Activated CD4-positive, alpha-beta T cell treated with anti-CD3 and anti-CD28 coated beads, Interleukin-2, amount 50 U/mL, for 1 hour (primary cell): ENCODE measurements at regions not wholly inside any gene's neighbourhood (a gene's known extent, or its start where the extent isn't known, plus 50 kb on each side); places are given as distances from the start of the nearest gene placed in this dataset.

Source experiments
- DNase-seq: peaks from one replicate; pipeline ENCODE4 v3.0.0-alpha.2; 2020

GRCh38 chr10:125333209-125333591, 172.8 kb upstream of the CTBP2 start:
- no peak for DNase-seq

DNA sequence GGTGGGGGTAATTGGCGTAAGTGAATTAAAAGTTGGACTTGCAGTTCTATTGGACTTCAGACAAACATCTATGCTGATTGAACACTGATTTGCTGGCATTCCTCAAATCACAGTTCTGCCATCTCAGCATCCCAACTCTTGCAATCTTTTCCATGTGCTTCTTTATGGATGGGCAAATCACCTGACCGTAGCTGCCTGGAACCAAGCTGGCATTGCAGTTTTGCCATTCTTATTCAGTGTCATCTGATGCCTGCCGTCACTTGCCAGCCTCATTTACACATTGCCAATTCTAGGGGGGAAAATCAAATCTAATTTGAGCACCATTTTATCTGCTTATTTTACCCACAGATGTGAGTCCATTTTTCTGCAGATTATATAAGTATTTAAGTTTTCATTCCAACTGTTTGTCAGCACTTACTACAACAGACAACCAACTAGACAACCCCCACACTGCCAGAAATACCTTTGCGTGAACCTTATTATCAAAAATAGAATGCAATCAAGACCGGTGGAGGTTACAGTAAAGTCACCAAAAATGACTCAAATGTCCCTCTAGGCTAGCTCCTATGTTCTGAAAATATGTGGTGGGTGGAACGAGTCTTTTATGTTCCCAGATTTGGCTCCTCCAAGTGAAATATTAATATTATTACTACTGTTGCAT, 172.3 kb upstream of the CTBP2 start:
- DNase-seq = no peak

DNA sequence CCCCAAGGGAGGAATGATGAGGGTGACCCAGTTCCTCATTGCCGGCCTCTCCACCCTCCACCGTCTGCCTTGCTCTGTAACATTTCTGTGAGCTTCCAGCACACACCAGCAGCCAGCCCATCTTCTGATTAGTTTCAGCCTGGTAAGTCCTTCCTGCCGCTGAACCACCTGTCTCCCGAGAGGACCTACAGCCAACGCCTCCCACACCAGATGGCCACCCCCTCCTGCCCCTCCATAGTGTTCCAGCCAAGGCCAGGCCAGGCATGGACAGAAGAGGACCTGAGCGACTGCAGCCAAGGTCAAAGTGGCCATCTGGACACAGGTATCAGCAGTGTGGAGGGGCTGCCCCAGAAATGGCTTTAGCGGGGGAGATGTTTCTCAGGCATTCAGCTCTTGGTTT, 170.7 kb upstream of the CTBP2 start:
- DNase-seq = no peak

DNA sequence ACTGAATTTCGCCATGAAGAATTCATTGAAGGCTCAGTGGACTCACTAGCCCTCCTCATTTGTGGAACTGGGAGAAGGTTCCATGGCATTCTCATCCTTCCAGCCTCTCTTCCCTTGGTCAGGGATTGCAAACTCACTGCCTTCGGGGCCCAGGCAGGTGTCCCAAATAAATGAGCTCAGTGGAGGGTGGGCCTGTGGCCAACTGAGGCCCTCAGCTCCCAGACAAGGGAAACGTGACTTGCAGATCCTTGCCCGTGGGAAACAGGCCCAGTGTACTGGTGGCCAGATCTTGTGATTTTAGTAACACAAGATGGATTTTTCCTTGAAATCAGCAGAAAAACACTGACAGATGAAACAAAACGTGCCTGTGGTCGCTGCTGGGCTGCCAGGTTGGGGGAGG, 168.7 kb upstream of the CTBP2 start:
- no peak for DNase-seq

- DNase-seq = no peak
Measured at GRCh38 chr10:125325326-125325725, 165.0 kb upstream of the CTBP2 start.

- no peak for DNase-seq
Measured at GRCh38 chr10:125316436-125316835, 156.1 kb upstream of the CTBP2 start.

DNA sequence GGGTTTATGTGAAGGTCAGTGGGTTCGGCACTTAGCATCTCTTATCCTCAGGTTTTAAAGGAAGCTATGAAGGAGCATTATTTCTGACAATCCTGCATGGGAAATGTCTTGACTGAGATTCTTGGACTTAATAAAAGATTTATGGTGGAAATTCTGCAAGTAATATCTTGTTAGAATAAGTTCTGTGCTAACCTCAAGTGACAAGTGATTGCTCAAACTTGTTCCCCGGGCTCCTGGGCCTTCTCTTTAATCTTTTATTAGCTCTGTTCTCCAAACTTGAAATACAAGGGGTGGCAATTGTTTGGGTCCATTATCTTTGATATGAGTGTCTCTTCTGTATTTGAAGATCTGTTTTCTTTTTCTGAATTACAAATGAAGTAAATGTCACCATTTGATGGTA, 140.6 kb upstream of the CTBP2 start:
- no peak for DNase-seq

DNA sequence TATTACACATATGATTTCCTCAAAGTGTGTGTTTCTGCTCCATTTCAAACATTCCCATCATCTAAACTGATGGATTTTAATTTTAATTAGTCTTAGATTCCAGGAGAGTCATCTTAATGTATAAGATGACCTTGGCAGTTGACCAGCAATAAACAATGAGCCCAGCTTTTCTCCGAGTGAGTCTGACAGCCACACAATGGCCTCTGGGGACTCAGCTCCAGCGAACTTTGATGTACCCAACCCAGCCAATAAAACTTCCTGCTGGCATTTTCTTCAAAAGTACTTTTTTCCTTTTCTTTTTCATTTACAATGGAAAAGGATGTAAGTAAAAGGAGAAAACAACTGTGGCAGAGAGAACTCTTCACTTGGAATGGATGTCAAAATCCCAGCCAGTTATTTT, 139.1 kb upstream of the CTBP2 start:
- no peak for DNase-seq

- DNase-seq = no peak
Measured at GRCh38 chr10:125296598-125296997, 136.2 kb upstream of the CTBP2 start.

- DNase-seq = no peak
Measured at GRCh38 chr10:125294109-125294508, 133.7 kb upstream of the CTBP2 start.

GRCh38 chr10:125291836-125292235, 131.5 kb upstream of the CTBP2 start:
- DNase-seq = no peak

GRCh38 chr10:125289461-125289860, 129.1 kb upstream of the CTBP2 start:
- no peak for DNase-seq

GRCh38 chr10:125284875-125285597, 124.7 kb upstream of the CTBP2 start:
- no peak for DNase-seq

DNA sequence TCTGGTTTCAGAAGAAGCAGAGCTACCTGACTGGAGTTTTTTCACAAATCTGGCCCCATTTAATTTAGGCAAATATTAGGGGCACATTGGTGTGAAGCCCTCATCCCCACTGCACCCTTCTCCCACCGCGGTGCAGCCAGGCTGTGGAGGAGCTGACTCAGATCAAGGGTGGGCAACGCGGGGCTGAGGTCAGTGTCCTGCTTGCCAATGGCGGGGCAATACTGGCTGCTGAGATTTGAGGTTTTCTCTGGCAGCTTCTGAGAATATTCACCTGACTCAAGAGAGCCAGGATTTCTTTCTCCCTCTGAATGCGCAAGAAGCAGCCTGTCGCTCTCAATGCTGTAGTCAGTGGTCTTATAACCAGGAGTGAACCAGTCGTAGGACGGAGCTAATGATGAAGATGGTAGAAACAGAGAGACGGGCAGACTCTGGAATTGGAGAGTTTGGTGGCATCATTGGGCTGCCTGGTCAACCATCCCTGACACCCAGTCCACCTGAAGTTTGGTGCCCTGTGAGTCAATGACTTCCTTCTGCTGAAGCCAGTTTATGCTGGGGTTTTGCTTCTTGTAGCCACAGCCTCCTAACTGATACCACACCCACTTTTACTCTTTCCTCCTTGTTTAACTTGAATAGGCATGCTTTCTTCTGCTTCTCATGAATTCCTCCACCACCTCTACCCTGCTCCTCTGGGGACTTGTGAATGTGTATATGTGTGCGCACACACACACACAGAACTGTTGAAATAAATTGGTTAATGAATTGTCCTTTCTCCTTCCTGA, 123.7 kb upstream of the CTBP2 start:
- DNase-seq = no peak

DNA sequence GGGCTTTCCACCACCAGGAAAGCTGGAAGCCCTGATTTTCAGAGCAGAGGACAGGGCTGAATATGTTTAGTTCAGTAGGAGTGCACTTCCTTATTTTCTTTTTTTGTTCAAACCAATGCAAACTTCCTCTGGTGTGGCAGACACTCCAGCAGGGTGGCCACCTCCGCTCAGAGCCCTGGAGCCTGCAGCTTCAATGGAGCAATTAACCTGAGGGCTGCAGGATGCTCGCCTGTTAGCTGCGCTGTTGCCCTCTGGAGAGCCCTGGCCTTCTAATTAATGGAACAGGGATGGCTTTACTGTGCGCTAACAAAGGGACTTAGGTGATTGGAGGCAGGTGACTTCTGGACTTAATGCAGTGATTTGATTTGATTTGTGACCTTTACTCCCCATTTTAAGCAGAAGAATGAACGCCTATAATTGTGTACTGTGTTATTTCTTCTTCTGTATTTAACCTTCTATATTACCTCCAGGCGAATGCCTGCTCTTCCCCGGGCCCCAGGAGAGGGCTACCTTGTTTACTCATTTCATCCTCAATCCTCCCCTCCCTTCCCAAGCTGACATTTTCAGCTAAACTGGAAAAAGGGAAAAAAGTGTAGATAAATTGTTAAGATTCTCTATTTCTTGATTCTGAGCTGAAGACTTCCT, 123.0 kb upstream of the CTBP2 start:
- DNase-seq = no peak

GRCh38 chr10:125281091-125281490, 120.7 kb upstream of the CTBP2 start:
- no peak for DNase-seq

GRCh38 chr10:125276133-125276532, 115.8 kb upstream of the CTBP2 start:
- DNase-seq = no peak

GRCh38 chr10:125274961-125275360, 114.6 kb upstream of the CTBP2 start:
- DNase-seq = no peak

DNA sequence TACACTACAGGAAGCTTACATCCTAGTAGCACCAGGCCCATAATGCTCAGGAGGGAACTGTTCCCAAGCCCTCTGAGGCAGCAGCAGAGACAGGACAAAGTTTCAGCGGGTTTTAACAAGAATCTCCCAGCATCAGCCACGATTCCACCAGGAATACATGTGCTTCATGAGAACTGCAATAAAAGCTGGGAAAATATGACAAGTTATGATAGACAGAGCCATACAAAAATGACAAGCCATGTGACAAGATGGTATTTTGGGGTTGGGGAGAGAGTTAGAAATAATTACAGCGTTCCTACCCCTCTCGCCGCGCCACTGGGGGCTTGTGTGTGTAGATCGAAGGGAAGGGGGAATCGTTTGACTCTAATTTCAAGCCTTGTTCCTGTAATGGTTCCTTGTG, 112.7 kb upstream of the CTBP2 start:
- DNase-seq = no peak

GRCh38 chr10:125269716-125270115, 109.4 kb upstream of the CTBP2 start:
- DNase-seq = no peak

GRCh38 chr10:125266966-125267365, 106.6 kb upstream of the CTBP2 start:
- DNase-seq = no peak

DNA sequence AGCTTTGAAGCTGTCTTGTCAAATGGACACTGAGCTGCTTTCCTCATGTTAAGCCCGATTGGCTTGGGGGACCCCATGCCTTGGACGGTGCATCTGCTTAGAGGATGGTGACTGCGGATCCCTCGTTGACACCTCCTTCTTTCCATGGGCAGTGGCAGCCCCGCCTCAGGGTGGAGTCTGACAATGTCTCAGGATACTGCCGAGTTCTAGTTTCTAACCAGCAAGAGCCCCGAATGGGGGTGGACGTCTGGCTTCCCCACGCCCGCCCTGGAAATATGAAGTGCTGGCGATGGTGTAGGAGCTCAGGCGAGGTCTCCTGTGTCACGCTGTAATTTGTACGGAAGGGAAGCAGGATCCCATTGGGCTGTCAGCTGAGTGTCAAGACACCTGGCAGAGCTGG, 106.2 kb upstream of the CTBP2 start:
- no peak for DNase-seq

DNA sequence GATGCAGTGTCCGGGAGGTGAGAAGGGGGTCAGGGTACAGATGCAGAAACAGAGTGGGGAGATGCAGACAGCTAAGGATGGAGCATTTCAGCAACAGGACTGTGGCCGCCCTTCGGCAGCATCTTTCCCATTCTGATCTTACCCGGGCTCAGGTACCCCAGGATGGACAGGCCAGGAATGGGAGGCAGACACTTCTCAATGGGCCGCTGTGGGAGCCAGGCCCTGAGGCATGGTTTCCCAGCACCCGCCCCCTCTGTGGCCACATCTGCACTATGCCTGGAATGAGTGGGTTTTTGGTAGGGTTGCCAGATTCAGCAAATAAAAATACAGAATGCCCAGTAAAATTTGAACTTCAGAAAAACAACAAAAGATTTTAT, 105.2 kb upstream of the CTBP2 start:
- DNase-seq = no peak
